GM19025 (cell line): ENCODE measurements at regions not wholly inside any gene's neighbourhood (a gene's known extent, or its start where the extent isn't known, plus 50 kb on each side); places are given as distances from the start of the nearest gene placed in this dataset.
A peak's percentile ranks its signal among the peaks of the same experiment; 100 is the strongest.

Source experiments
- ATAC-seq: cut with Tn5 transposase; IDR thresholded peaks from one replicate; pipeline ENCODE4 v1.9.1; 2021; ENCODE audit warnings: mild to moderate bottlenecking, low read depth, moderate library complexity; ENCODE audit not compliant: unreplicated experiment

DNA sequence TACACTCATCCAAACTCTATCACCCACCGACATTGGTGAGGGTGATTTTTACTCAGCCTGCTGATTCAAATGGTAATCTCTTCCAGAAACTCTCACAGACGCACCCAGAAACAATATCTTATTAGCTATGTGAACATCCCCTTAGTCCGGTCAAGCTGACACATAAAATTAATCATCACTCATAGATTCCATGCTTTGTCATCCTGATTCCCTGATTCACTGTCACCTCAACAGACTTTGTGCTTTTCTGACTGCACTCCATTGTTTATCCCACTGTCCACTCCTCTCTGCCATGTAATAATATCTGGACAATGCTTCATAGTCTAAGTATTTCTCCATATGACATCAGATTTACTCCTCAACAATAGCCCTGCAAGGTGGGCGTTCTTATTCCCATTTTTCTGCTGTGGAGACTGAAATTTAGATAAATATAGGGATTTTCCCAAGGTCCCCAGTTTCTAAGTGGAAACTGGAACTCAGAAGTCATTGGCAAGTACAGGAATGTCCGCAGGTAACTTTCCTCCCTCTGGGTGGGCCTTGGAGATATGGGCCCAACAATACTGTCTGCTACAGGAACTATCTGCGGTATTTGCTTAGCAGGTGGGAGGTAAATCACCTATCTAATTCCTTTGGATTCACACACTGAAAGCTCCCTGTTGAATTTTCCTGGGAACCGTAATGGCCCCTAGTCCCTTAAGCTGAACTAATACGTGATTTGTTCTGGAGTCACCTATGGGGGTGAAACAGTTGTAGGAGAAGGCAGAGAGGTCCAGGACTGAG lies 228.6 kb upstream of the BCOR start:
- ATAC-seq, result no peak

DNA sequence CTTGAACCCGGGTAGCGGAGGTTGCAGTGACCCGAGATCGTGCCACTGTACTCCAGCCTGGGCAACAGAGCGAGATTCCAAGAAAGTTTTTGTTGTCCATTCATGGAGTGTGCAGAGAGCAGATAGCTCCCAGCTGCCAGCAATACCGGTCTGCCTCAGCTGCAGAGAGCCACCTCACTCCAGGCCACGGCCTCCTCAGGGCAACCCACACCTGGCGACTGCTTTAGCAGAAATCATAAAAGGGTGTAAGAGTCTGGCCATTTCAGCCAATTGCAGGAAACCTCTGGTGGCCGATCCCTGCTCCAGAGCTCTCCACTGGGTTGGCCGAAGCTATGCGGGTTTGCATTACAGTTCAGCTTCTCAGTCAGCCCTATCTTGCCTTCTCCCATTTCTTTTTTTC lies 227.4 kb upstream of the BCOR start:
- ATAC-seq, result no peak

DNA sequence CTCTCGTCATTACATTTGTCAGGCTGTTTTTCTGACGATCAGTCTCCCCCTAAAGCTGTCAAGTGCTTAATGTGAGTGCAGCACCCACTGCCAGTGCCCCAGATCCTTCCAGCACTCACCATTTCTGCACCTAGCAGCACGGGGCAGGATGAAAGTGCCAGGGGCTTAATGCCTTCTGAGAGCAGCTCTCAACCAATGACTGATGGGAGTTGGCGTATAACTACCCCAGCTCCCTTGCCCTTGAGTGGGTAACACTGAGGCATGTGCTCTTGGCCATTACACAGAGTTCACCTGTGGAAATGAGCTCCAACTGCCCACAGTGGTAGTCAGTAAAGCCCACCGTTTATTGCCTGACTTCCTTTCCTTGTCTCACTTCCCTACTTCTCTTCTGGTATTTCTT lies 226.2 kb upstream of the BCOR start:
- no peak for ATAC-seq

DNA sequence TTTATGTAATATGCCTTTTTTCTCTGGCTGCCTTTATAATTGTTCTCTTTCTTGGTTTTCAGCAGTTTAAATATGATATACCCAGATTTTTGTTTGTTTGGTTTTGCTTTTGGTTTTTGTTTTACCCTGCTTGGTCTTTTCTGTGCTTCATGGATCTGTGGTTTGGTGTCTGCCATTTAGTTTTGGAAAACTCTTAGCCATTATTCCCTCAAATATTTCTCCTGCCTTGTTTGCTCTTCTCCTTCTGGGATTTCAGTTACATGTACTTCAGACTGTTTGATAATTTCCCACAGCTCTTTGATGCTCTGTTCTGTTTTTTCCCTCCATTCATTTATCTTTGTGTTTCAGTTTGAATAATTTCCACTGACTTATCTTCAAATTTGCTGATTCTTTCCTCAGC lies 223.1 kb upstream of the BCOR start:
- ATAC-seq, result no peak

DNA sequence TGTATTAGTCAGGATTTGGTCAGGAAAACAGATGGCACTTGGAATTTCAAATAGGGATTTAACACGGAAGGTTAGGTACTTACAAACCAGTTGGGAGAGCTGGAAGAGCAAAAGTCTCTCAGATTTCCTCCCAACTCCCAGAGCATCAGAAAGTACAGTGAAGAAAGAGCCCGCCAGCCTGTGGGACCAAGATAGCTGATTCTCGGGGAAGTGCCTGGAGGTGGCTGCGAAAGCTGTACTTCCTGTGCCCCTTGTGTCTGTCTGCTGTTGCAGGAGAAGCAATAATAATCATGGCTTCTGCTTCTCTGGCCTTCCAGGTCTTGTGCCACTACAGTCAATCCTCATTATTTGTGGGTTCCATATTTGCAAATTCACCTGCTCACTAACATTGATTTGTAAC lies 221.0 kb upstream of the BCOR start:
- no peak for ATAC-seq

DNA sequence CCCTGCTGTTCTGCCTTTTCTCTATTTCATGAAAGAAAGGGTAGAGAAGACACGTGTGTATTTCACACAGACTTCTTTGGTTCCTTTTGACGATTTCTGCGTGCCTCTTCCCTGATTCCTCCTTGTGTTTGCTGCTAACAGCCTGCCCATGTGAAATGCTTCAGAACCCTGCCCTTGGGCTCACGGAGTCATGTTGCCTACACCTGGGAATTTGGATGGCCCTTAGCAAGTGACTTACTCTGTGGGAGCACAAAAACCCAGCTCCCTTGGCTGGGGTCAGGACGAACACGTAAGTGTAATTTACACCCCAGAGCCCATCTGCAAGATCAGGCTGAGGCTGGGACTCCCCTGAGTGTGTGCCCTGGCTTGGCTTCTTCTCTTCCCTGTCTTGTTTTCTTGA lies 220.3 kb upstream of the BCOR start:
- no peak for ATAC-seq

DNA sequence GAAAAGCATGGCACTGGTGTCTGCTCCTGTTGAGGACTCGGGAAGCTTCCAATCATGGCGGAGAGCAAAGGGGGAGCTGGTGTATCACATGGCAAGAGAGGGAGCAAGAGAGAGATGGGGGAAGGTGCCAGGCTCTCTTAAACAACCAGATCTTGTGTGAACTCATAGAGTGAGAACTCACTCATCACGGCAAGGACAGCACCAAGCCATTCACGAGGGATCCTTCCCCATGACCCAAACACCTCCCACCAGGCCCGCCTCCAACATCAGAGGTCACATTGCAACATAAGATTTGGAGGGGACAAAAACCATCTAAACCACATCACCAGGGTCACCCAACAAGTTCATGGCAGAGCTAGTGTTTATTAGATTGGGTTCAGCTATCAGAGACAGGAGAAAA lies 218.7 kb upstream of the BCOR start:
- ATAC-seq, result no peak

DNA sequence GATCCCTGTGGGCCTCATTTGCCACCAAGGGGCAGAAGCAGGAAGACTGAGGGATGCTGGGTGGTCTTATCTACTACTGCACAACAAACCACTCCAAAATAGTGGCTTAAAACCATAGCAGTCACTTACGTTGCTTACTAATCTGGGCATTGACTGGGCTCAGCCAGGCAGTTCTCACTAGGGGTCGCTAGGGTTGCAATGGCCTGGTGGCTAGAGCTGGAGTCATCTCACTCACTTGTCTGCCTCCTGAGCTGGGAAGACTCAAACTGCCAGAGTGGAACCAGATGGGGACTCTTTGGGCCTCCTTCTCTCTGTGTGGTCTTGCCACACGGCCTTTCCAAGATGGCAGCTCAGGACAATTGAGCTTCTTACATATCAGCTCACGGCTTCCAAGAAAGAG lies 216.3 kb upstream of the BCOR start:
- no peak for ATAC-seq

DNA sequence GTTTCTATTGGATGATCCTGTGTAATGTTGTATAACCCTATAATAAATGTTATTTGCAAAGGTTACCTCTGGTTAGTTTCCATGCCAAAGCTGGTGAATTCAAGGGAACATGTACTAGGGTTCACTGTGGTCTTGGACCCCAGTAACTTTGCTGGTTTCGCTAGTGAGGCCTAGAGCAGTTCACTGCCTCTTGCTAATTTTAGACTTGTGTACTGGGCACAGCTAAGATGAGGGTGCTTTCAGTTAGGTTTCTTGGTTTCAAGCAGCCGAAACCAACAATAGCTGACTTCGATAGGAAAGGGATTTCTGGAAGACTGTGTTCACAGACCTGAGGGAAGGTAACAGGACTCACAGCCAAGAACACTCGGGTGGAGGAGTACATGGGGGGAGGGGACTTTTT lies 215.5 kb upstream of the BCOR start:
- no peak for ATAC-seq

DNA sequence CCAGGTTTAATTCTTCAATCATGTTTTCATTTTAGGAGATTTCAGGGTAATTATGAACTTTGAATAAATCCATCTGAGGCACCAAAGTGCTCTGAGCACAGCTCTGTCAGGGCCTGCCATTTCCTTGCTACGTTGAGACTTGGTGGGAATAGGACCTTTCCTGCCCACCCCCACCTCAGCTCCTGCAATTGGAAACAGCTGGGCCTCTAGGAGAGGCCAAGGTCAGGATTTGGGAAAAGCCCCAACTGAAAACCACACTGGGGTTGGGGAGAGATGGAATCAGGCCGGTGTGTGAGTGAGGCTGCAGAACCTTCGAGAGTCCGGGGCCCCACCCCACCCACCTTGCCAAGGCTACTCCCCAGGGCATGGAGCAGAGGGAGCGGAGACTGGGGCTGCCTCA lies 212.7 kb upstream of the BCOR start:
- no peak for ATAC-seq

DNA sequence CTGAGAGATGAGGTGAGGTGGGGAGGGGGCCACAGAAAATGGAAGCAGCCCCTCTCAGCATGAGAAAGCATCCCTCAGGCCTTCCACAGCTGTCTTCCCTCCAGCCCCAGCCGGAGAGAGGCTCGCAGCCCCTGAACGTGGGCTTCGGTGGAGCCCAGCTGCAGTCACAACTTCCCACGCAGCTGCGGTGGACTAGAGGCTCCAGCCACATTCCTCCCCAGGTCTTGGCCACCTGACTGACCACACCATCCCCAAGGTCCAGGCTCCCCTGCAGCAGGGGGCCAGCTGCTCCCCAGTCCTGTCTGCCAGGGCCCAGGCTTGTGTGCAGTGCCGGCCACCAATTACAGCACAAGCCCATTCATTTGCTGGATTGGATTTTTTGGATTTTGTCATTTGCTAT lies 212.3 kb upstream of the BCOR start:
- ATAC-seq, result no peak

DNA sequence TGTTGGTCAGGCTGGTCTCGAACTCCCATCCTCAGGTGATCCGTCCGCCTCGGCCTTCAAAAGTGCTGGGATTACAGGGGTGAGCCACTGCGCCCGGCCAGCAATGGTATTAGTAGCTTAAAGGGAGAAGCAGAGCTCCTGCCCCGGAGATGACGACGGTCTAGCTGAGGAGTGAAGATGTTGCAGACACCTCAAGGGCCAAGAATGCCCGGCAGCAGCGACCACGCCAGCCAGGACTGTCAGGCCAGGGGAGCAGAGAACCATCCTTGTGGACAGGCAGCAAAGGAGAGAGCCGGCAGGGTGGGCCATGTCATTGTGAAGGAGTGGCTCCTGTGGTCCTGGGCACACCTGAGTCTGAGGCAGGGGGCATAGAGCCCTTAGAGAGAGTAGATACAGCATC lies 210.1 kb upstream of the BCOR start:
- no peak for ATAC-seq

DNA sequence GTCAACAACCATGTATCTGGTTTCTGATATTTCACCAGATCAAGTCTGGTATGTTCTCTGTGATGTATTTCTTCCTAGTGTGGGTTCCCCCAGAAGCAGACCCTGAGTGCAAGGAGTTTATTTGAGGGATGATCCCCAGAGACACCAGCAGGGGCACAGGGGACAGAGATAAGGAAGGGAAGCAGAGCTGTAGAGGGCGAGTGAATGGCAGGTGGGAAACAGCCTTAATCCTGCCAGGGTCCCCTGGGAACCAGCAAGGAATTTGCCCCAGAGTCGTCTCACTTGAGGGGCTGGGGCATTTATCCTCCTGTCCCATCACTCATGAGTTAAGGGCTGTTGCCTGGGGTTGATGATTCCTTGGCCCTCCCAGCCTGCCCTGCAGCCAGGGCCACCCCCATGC lies 206.4 kb upstream of the BCOR start:
- no peak for ATAC-seq

DNA sequence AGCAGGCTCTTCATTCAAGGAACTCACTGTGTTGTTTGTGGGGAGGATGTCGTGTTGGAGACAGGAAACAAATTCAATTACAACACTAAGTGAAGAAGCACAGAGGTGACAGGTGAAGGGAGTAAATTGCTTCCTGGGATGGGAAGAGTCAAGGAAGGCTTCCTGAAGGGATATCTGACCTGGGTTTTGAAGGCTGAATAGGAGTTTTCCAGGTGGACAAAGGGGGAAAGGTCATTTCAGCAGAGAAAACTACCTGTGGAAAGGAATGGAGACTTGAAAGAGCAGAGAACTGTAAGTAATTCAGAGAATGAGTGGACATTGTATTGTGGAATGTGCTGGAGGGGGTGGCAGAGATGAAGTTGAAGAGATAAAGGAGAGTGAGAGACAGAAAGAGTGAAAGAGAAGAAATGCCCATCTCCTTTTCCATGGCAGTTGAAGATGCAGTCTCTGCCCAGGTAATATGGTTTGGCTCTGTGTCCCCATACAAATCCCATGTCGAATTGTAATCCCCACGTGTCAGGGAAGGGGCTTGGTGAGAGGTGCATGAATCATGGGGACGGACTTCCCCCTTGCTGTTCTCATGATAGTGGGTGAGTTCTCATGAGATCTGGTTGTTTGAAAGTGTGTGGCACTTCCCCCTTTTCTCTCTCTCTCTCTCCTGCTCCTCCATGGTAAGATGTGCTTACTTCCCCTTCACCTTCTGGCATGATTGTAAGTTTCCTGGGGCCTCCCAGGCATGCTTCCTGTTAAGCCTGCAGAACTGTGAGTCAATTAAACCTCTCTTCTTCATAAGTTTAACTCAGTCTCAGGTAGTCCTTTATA lies 205.7 kb upstream of the BCOR start:
- ATAC-seq, result no peak

DNA sequence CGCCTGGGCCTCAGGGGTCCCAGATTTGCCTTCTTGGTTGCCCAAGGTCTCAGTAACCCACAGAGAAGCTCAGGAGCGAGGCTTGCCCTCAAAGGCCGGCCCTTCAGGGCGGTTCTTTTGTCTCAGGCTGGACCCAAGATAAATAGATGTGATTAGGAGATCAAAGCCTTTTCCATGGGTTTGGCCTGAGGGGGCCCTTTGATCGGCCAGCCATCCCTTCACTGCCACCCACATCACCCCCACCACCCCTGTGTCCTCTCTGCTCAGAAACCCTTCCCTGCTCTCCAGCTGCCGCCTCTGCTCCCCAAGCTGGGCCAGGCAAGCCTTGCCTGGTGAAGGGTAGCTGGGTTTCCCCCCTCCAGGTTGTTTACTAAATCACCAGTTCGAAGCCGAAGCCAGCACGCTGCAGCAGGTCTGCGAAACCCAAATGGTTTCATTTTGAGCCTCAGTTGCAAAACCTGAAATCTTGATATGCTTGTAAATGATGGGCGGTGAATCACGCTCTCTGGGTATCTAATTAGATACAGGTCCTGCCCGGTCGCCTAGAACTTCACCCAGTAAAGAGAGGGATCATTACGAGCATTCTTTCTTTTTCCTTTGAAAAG lies 202.6 kb upstream of the BCOR start:
- peak; percentile 62 for ATAC-seq

DNA sequence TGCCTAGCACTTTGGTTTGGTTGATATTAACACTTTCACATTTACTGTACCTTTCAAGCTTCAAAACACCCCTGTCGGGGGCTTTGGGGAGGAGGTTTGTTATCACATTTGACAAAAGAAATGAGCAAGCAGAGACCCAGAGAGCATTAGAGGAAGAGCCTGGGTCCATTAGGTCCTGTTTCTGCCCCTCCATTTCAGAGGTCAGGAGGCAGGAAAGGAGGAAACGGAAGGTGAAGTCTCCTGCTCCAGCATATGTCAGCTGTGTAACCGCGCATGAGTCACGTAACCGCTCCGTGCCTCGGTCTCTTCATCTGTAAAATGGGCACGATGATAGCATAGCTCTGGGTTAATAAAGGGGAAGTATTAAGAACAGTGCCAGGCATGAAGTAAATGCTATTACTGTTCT lies 201.9 kb upstream of the BCOR start:
- ATAC-seq, result no peak

DNA sequence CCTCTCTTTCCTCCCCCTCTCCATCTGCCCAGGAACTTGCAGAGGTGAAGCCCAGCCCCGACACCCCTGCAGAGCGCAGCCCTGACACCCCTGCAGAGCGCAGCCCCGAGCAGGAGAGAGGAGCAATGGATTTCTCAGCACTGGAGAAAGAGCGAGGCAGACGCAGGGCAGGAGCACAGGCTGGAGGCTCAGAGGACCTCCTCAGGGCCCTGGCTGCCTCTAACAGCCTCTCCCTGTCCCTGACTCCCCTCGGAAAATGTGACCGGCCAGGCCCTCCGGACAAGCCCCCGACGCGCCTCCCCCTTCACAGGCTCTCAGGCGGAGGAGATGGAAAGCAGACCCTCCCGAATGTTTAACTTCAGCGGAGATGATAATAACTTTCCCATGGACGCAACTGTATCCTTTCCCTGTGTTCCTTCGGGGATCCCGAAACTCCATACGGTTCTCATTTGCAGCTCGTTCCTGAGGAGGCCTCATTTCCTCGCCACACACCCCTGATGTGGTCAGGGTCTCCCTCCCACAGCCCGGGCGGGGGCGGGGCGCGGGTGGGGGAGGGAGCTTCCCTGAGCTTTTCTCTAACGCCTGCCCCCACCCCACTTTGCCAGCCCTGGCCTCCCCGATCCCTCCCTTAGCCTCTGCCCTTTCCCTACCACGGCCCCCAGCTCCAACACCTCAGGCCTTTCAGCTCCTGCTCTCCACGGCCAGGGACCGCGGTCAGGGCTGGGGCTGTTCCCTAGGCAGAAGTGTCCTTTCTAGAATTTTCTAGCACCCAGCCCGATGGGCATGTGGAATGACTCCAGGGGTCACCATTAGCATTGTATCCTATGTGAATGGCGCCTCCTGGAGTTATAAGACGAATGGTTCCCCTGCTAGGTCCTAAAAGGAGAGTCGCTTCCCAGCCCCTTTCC lies 201.1 kb upstream of the BCOR start:
- no peak for ATAC-seq

DNA sequence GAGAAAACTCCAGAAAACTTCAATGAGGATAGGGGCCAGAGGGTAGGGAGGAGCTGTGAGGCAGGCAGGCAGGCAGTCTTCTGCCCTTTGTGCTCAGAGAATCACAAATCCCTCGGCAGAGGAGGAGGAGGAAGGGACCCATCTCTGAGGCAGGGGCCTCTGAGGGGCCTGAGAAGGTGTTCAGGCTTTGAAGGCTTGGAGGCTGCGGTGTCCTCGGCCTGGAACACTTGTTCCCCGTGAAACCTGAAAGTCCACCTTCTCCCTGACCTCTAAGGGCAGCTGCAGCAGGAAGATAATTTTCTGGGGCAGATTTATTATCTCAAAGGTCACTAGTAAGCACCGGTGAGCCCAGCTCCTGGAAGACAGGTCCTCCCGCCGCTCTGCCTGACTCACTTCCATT lies 200.3 kb upstream of the BCOR start:
- no peak for ATAC-seq

DNA sequence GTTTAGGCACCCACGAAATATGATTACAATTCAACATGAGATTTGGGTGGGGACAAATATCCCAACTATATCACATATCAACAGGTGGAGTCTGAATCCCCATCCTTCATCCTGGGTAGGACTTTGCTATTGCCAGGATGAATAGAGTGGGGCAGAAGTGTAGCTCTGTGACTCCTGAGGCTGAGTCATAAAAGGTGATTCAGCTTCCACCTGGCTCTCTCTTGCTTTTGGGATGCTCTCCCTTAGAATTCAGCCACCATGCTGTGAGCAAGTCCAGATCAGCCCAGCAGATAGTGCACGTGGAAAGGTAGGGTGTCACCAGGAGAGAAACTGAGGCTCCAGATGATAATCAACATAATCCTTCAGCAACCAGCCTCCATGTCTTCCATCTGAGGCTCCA lies 193.8 kb upstream of the BCOR start:
- ATAC-seq, result no peak

DNA sequence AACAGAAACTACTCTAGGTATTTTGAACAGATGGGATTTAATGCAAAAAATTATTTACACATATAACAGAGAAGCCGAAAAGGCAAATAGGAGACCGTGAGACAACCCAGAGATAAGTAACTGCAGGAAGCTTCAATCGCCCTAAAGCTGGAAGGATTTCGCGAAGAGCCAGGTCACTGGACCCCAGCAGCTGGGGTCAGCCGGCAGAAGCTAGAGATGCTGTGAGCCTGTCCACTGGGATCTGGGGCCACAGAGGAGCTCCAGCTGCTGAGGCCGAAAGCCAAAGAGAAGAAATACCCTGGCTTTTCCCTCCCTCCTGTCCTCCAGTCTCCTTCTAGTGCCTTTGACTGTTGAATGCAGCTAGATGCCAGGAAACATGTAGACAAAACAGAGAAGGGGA lies 192.8 kb upstream of the BCOR start:
- ATAC-seq, result no peak

DNA sequence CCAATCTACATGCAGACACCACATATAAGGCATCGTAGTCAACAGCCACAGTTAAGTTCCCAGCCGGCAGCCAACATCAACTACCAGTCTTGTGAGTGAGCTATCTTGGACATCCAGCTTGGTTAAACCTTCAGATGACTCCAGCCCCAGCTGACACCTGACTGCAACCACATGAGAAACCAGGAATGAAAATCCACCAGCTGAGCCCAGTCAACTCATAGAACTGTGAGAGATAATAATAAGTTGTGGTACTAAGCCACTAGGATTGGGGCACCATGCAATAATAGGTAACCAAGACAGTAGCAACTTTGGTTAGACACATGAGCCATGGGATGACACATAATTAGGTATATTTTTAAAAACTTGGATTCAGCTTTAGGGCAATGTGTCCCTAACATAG lies 188.1 kb upstream of the BCOR start:
- ATAC-seq, result no peak
